SH-SY5Y (cell line): ENCODE measurements at regions not wholly inside any gene's neighbourhood (a gene's known extent, or its start where the extent isn't known, plus 50 kb on each side); places are given as distances from the start of the nearest gene placed in this dataset.

Experiments used
- GATA2 ChIP-seq: IDR thresholded peaks from 2 replicates; pipeline ENCODE4 v1.6.1; 2011; ENCODE audit warnings: mild to moderate bottlenecking, low read depth, low read length
- GATA3 ChIP-seq: IDR thresholded peaks from 2 replicates; pipeline ENCODE4 v1.6.1; 2011; ENCODE audit warnings: low read depth, mild to moderate bottlenecking, low read length, moderate library complexity

GRCh38 chr6:48564036-48564820 lies 453.2 kb upstream of the PTCHD4 start:
- no peak for TF ChIP-seq GATA2
- TF ChIP-seq GATA3: no peak
